Activated naive CD4-positive, alpha-beta T cell treated with anti-CD3 and anti-CD28 coated beads, Interleukin-2, amount 10 ng/mL, durations not matched to agents 7 days and 5 days (primary cell): ENCODE measurements at regions not wholly inside any gene's neighbourhood (a gene's known extent, or its start where the extent isn't known, plus 50 kb on each side); places are given as distances from the start of the nearest gene placed in this dataset.

Source experiments
- CTCF ChIA-PET: fragments of 350-600 bp; sonication (Branson Sonifier 250); formaldehyde crosslinking; loops from one replicate; lab custom pipeline; 2021; ENCODE audit warnings: antibody characterized with exemption; lab: Charles Lee
- DNase-seq: peaks from one replicate; pipeline ENCODE4 v3.0.0-alpha.2; 2020
- H3K27ac Mint-ChIP-seq: one replicate; pipeline ENCODE4 v1.8.0; 2021; ENCODE audit warnings: mild to moderate bottlenecking, moderate library complexity, mixed read lengths
- H3K27me3 Mint-ChIP-seq: one replicate; pipeline ENCODE4 v1.8.0; 2021; ENCODE audit warnings: mild to moderate bottlenecking, mixed read lengths
- H3K36me3 Mint-ChIP-seq: one replicate; pipeline ENCODE4 v1.8.0; 2021; ENCODE audit warnings: mixed read lengths
- H3K4me1 Mint-ChIP-seq: one replicate; pipeline ENCODE4 v1.8.0; 2021; ENCODE audit warnings: mixed read lengths
- H3K4me3 Mint-ChIP-seq: one replicate; pipeline ENCODE4 v1.8.0; 2021; ENCODE audit warnings: mild to moderate bottlenecking, moderate library complexity, mixed read lengths
- H3K9me3 Mint-ChIP-seq: one replicate; pipeline ENCODE4 v1.8.0; 2021; ENCODE audit warnings: mixed read lengths

DNA sequence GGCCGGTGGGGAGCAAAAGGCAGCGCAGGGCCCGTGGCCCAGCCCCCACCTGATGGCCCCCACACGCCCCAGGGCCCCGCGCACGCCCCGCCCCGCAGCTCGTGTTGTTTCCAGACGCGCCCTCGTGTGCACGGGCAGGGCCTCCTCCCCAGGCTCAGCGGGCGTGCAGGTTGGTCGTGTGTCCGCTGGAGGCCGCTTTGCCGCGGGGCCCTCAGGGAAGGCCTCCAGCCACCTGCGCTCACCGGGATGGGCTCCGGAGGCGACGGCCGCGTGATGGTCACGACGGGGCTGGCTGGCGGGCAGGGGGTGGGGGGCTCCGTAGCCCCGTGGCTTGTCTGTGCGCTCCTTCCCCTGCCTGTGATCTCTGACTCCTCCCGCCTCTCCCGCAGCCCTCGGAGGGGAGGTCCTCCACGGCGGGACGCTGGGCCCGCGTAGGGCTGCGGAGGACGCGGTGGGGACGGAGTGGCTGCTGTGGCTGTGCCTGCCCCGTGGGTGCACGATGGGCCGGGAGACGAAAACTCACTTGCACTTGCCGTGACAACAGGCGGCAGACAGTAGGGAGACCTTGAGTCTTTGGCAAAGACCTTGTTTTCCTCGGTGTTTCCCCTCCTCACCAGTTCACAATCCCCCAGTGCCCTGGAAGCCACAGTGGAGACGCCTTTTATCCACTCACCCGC is 67.1 kb downstream of the RTP5 start:
- H3K4me3 Mint-ChIP-seq, result no peak overlapping the region
- no peaks in the 10 kb centered on the region for H3K27me3 Mint-ChIP-seq
- H3K4me1 Mint-ChIP-seq, result peaks cover 12% of the 10 kb centered on the region
- CTCF ChIA-PET, result interaction anchor here (1.6 kb wide), 1 partner anchor 14 kb away, joined by 4 read pairs; no protein-coding TSS in a partner anchor
- H3K9me3 Mint-ChIP-seq, result peaks cover 23% of the 10 kb centered on the region
- H3K36me3 Mint-ChIP-seq, result peaks cover 8% of the 10 kb centered on the region
- H3K27ac Mint-ChIP-seq, result no peak overlapping the region
- DNase-seq, result no peak

DNA sequence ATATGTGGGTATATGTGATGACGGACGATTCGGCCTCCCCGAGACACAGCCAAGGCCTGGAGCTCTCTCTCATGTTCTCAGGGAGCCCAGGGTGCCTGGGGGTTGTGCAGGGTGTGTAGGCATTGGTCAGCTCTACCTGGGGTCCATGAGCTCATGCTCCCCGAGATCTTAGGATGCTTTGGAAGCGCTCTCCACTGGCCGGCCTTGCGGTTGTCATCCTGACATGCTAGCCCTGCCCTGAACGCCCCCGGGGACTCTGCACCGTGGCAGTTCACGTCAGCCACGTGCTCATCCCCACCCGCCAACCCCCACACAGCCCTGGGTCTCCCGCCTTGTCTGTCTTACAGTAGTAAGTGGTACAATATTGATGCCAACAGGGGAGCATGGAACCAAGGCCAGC is 67.8 kb downstream of the RTP5 start:
- H3K4me3 Mint-ChIP-seq, result no peak overlapping the region
- no peaks in the 10 kb centered on the region for H3K27me3 Mint-ChIP-seq
- DNase-seq, result no peak
- CTCF ChIA-PET, result interaction anchor here (1.6 kb wide), 1 partner anchor 13 kb away, joined by 4 read pairs; no protein-coding TSS in a partner anchor
- H3K36me3 Mint-ChIP-seq, result peaks cover 8% of the 10 kb centered on the region
- peaks cover 23% of the 10 kb centered on the region for H3K9me3 Mint-ChIP-seq
- H3K27ac Mint-ChIP-seq, result no peak overlapping the region
- H3K4me1 Mint-ChIP-seq, result peaks cover 12% of the 10 kb centered on the region

DNA sequence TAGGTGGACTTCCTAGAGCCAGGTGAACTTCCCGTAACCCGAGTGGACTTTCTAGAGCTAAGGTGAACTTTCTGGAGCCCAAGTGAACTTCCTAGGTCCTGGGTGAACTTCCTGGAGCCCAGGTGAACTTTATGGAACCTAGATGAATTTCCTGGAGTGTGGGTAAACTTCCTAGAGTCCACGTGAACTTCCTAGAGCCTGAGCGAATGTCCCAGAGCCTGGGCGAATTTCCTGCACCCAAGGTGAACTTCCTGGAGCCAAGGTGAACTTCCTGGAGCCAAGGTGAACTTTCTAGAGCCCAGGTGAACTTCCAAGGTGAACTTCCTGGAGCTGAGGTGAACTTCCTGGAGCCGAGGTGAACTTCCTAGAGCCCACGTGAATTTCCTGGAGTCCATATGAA is 70.0 kb downstream of the RTP5 start:
- peaks cover 8% of the 10 kb centered on the region for H3K36me3 Mint-ChIP-seq
- peaks cover 23% of the 10 kb centered on the region for H3K9me3 Mint-ChIP-seq
- H3K27ac Mint-ChIP-seq, result peak overlapping the region; percentile 24
- DNase-seq, result no peak
- no peaks in the 10 kb centered on the region for H3K27me3 Mint-ChIP-seq
- CTCF ChIA-PET, result no interaction called here
- H3K4me3 Mint-ChIP-seq, result no peak overlapping the region
- H3K4me1 Mint-ChIP-seq, result peaks cover 5% of the 10 kb centered on the region

DNA sequence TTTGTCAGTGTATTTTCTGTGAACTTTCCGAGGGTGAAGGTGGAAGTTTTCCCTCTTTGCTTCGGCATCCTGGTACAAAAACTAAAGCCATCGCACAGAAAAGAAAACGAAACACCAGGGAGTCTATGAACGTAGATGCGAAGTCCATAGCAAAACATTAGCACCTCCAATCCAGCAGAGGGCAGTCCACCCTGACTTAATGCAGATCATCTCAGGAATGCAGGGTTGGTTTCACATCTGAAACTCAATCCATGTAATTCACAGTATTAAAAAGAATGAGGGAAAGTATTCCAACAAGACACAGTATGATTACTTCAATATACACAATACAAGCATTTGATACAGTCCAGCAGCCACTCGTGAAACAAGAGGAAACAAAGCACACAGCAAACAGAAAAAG is 70.8 kb downstream of the RTP5 start:
- no peak overlapping the region for H3K27ac Mint-ChIP-seq
- CTCF ChIA-PET, result no interaction called here
- no peak overlapping the region for H3K4me3 Mint-ChIP-seq
- DNase-seq, result no peak
- peaks cover 8% of the 10 kb centered on the region for H3K36me3 Mint-ChIP-seq
- peaks cover 5% of the 10 kb centered on the region for H3K4me1 Mint-ChIP-seq
- no peaks in the 10 kb centered on the region for H3K27me3 Mint-ChIP-seq
- peaks cover 23% of the 10 kb centered on the region for H3K9me3 Mint-ChIP-seq

DNA sequence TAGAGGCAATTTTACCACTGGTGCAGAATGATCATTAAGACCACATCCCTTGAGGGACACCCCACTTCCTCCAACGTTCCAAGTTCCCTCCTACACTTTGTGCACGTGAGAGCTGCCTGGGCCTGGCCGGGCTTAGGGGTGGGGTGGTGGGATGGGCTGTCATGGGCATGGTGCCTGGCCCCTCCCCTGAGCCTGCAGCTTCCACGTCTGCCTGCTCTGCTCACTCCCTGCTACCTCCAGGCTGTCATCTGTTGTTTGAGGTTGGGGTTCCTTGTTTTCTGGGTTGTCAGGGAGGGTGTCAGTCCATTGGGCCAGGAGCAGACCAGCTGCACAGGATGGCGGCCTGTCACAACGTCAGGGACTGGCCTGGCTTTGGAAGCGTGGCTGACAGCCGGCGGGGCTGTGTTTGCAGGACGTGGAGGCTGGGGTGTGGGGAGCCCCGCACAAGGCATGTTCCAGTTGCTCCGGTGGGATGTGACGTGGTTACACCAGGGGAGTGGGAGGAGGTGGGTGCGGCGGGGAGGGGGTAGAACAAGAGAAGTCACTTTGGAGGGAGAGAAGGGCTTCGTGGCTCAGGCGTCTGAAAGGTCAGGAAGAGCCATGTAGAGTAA is 72.3 kb downstream of the RTP5 start:
- H3K36me3 Mint-ChIP-seq, result peaks cover 2% of the 10 kb centered on the region

DNA sequence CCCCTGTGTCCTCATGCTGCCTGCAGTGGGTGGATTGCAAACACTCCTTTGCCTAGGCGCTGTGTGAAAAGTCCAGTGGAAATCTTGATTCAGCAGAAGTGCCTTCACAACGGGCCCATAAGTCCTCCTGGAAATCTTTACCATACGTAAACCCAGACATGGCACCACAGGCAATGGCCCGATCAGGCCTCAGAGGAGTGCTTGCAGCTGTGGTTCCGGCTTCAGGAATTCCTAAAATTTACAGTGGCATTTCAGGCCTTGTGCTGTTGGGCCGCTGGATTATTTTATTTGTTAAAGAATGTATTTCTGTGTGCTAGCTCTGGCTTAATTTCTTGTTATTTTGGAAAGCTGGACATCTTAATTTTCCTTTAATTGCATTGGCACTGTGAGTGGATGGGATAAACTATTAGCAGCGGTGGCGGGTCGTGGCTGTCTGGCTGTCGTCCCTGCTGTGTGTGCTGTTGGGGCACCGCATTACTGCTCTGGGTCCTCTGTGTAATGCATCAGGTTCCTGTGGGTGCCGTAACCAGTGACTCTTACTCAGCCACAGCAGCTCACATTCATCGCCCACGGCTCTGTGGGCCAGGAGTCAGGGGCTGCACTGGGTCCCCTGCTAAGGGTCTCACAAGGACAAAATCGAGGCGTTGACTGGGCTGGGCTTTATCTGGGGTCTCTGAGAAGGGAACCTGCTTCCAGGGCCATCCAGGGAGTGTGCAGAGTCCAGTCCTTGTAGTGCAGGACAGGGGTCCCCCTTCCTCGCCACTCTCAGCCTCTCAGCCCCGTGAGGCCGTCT is 73.1 kb downstream of the RTP5 start:
- no peak overlapping the region for H3K4me3 Mint-ChIP-seq
- CTCF ChIA-PET, result interaction anchor here (2.1 kb wide), 1 partner anchor 9 kb away, joined by 7 read pairs; no protein-coding TSS in a partner anchor
- H3K27ac Mint-ChIP-seq, result no peak overlapping the region
- peaks cover 2% of the 10 kb centered on the region for H3K36me3 Mint-ChIP-seq
- peaks cover 19% of the 10 kb centered on the region for H3K9me3 Mint-ChIP-seq
- H3K27me3 Mint-ChIP-seq, result no peaks in the 10 kb centered on the region
- H3K4me1 Mint-ChIP-seq, result peaks cover 5% of the 10 kb centered on the region
- DNase-seq, result no peak

More for the DNA sequence above, 72.3 kb downstream of the RTP5 start:
- no peak for DNase-seq
- no peak overlapping the region for H3K4me3 Mint-ChIP-seq
- no peaks in the 10 kb centered on the region for H3K27me3 Mint-ChIP-seq
- H3K27ac Mint-ChIP-seq, result no peak overlapping the region
- H3K9me3 Mint-ChIP-seq, result peaks cover 19% of the 10 kb centered on the region
- CTCF ChIA-PET, result interaction anchor here (2.1 kb wide), 1 partner anchor 10 kb away, joined by 7 read pairs; no protein-coding TSS in a partner anchor
- H3K4me1 Mint-ChIP-seq, result peaks cover 5% of the 10 kb centered on the region

DNA sequence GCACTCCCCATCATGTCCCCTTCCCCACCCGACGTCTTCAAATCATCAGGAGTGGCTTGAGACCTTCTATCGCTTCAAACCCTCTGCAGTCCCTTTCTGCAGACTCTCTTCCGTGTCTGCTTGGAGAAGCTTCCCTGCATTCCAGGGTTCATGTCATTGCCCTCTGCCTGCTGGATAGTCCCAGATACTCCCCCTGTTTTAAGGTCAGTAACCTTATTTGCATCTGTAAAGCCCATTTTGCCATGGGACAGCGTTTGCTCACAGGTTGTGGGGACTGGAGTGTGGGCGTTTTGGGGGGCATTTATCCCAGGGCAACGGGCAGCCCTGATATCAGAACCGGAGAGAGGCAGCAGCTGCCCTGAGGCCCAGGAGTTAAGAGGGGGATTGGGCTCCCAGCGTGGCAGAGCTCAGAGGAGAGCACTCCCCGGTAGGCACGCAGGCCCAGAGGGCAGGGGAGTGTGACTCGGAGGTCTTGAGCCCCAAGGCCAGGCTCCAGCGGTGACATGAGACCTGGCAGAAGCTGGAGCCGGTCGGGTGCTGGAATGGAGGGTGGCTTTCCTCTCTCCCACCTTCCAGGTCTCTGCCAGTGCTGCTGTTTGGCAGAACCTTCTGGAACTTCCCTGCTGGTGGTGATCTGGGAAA is 73.8 kb downstream of the RTP5 start:
- CTCF ChIA-PET, result interaction anchor here (2.1 kb wide), 1 partner anchor 8 kb away, joined by 7 read pairs; no protein-coding TSS in a partner anchor

DNA sequence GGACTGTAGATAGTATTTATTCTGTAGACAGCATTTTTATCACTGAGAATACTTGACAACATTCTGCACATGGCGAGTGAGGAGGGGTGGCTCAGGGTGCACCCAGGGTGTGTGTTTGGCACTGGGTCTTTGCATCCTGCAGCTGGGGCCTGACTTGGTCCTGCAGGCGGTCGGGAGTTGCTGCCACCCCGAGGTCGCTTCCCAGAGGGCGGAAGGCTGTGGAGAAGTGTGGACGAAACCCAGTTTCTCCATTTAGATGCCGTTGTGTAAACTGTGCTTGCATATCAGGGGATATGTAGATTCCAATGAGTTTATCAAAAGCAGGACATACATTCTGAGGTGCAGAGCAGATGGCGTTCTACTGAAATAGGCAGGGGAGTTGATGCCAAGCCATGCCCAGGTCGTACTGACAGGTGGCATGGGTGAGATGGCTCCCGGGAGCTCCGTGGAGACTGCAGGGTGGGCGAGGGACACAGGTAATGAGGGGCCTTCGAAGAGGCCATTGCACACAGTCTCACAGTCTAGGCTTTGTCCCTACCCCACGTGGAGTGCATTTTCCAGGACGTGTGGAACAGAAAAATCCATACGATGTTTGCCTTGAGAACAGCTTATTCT is 74.5 kb downstream of the RTP5 start:
- Mint-ChIP-seq H3K27ac (no peak overlapping the region), H3K9me3 (peaks cover 11% of the 10 kb centered on the region), H3K4me1 (peaks cover 3% of the 10 kb centered on the region), H3K36me3 (peaks cover 2% of the 10 kb centered on the region), H3K27me3 (no peaks in the 10 kb centered on the region), H3K4me3 (no peak overlapping the region)
- no peak for DNase-seq
- CTCF ChIA-PET, result no interaction called here

More for the DNA sequence above, 73.8 kb downstream of the RTP5 start:
- Mint-ChIP-seq H3K4me3 (no peak overlapping the region), H3K36me3 (peaks cover 2% of the 10 kb centered on the region), H3K27ac (no peak overlapping the region), H3K4me1 (peaks cover 5% of the 10 kb centered on the region), H3K27me3 (no peaks in the 10 kb centered on the region), H3K9me3 (peaks cover 15% of the 10 kb centered on the region)
- no peak for DNase-seq

DNA sequence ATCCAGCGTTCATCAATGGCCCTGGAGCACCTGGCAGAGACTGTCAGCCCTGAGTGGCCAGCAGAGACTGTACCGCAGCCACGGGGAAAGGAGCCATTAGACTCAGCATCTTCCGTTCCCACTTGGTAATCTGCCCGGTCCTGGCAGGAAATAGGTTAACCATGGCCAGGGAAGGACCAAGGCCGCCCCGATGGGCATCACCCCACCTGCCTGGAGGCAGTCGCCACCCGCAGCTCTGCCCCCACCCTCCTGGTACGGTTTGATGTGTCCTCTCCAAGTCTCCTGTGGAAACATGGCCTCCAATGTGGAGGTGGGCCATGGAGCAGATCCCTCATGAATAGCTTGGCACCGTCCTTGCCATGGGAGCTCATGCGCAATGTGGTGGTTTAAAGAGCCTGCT is 75.3 kb downstream of the RTP5 start:
- peaks cover 11% of the 10 kb centered on the region for H3K9me3 Mint-ChIP-seq
- CTCF ChIA-PET, result no interaction called here
- H3K4me3 Mint-ChIP-seq, result no peak overlapping the region
- peaks cover 3% of the 10 kb centered on the region for H3K4me1 Mint-ChIP-seq
- H3K27me3 Mint-ChIP-seq, result no peaks in the 10 kb centered on the region
- peaks cover 2% of the 10 kb centered on the region for H3K36me3 Mint-ChIP-seq
- no peak for DNase-seq
- H3K27ac Mint-ChIP-seq, result no peak overlapping the region

DNA sequence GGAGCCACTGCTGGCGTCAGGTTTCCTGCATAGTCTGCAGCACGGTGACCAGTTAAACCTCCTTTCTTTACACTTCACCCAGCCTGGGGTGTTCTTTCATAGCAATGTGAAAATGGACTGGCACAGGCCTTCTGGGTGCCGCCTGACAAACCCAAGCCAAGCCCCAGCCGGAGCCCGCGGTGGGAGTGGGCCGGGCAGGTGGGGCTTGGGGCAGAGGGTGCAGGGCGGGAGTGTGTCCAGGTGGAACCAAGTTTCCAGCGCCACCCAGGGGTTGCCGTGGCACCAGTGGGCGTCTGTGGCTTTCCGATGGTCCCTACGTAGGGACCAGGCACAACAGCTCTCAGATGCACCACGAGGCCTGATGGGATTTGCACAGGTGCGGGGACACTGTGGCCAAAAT is 75.8 kb downstream of the RTP5 start:
- no peak overlapping the region for H3K27ac Mint-ChIP-seq
- no peaks in the 10 kb centered on the region for H3K27me3 Mint-ChIP-seq
- H3K9me3 Mint-ChIP-seq, result peaks cover 8% of the 10 kb centered on the region
- H3K4me3 Mint-ChIP-seq, result no peak overlapping the region
- no peaks in the 10 kb centered on the region for H3K36me3 Mint-ChIP-seq
- H3K4me1 Mint-ChIP-seq, result no peaks in the 10 kb centered on the region
- no peak for DNase-seq
- CTCF ChIA-PET, result no interaction called here

DNA sequence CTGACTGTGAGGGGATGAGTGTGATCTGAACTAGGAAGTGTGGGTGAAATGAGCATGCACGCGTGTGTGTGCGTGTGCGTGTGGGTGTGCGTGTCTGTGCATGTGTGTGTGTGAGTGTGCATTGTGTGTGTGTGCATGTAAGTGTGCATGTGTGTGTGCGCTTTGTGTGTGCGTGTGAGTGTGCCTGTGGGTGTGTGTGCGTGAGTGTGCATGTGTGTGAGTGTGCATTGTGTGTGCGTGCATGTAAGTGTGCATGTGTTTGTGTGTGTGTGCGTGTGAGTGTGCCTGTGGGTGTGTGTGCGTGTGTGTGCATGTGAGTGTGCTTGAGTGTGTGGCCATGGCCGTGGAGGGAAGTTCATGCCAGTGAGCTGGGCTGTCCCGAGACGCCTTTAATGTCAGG is 76.3 kb downstream of the RTP5 start:
- peaks cover 6% of the 10 kb centered on the region for H3K9me3 Mint-ChIP-seq
- CTCF ChIA-PET, result no interaction called here
- no peak overlapping the region for H3K4me3 Mint-ChIP-seq
- no peaks in the 10 kb centered on the region for H3K36me3 Mint-ChIP-seq
- DNase-seq, result no peak
- no peak overlapping the region for H3K27ac Mint-ChIP-seq
- no peaks in the 10 kb centered on the region for H3K4me1 Mint-ChIP-seq
- peaks cover 3% of the 10 kb centered on the region for H3K27me3 Mint-ChIP-seq

DNA sequence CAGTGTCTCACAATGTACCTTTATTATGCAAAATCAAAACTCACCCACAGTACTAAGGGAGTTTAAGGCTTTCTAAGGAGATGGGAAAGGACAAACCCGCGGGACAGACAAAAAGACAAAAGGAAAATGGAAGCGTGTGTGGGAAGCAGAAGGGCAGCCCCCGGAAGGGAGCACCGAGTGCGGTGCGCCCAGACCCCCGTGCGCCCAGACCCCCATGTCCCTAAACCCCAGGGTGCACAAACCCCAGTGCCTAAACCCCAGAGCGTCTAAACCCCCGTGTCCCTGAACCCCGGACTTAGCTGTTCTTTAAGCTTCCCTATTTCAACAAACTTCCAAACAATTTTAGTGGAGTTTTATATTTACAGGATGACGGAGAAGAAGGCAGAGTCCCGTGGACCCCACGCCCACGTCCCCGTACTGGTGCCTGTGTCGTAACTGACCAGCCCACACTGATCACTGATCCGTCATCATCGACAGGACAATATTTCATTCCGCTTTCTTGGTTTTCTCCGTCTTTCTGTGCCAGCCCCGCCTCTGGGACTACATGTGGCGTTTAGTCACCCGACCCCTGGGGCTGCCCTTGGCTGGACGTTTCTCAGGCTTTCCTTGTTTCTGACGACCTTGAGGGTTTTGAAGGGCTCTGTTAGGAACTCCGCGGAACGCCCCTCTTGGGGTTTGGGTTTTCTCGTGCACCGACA is 76.9 kb downstream of the RTP5 start:
- H3K36me3 Mint-ChIP-seq, result no peaks in the 10 kb centered on the region
- no peaks in the 10 kb centered on the region for H3K4me1 Mint-ChIP-seq
- no peak for DNase-seq
- H3K27me3 Mint-ChIP-seq, result peaks cover 5% of the 10 kb centered on the region
- H3K4me3 Mint-ChIP-seq, result no peak overlapping the region
- H3K27ac Mint-ChIP-seq, result no peak overlapping the region
- H3K9me3 Mint-ChIP-seq, result peaks cover 6% of the 10 kb centered on the region
- CTCF ChIA-PET, result no interaction called here

DNA sequence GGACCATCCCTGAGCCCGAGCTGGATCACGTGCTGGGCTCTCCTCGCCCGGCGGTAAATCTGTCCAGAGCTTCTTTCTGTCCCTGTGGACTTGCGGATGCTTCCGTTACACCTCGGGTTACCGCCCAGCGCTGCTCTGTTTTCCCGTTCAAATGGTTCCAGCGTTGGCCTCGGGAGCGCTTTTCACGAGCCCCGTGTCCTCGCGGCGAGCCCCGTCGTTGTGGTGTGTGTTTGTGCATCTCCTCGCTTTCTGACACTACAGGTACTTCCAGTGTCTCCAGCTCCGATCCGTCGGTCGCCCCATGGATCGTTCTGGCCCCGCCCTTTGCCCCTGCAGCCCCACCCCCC is 77.4 kb downstream of the RTP5 start:
- peaks cover 6% of the 10 kb centered on the region for H3K9me3 Mint-ChIP-seq

More for the DNA sequence above, 77.4 kb downstream of the RTP5 start:
- Mint-ChIP-seq H3K4me1 (no peaks in the 10 kb centered on the region), H3K27ac (no peak overlapping the region), H3K4me3 (no peak overlapping the region), H3K27me3 (peaks cover 5% of the 10 kb centered on the region), H3K36me3 (no peaks in the 10 kb centered on the region)
- DNase-seq, result no peak
- CTCF ChIA-PET, result no interaction called here
